Activated CD8-positive, alpha-beta memory T cell treated with anti-CD3 and anti-CD28 coated beads for 36 hours (primary cell): ENCODE measurements at regions not wholly inside any gene's neighbourhood (a gene's known extent, or its start where the extent isn't known, plus 50 kb on each side); places are given as distances from the start of the nearest gene placed in this dataset.

Experiments
- CTCF ChIA-PET: fragments of 350-600 bp; sonication (Branson Sonifier 250); formaldehyde crosslinking; loops from one replicate; lab custom pipeline; 2021; ENCODE audit warnings: antibody characterized with exemption; lab: Charles Lee
- POLR2A ChIA-PET: fragments of 350-600 bp; sonication (Branson Sonifier 250); formaldehyde crosslinking; loops from one replicate; lab custom pipeline; 2021; ENCODE audit warnings: antibody characterized with exemption; lab: Charles Lee

DNA sequence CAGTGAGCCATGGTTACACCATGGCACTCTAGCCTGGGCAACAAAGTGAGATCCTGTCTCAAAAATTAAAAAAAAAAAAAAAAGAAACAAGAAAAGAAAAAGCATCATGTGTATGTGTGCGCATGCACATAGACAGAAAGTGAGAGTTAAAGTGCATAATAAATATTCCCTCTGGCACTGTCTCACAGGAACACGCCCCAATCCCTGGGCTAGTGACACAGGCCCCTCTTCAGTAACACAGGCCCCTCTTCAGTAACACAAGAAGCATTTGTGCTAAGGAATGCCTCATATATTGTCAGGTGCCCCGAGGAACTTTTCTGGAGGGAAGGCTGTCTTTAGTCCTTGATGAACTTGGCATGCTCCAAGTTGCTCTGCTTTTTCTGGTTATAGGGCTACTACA, 57.5 kb downstream of the RPL27A start:
- CTCF ChIA-PET: no interaction called here
- POLR2A ChIA-PET: interaction anchor here (1.0 kb wide), 1 partner anchor 58 kb away, joined by 3 read pairs; no protein-coding TSS in a partner anchor

DNA sequence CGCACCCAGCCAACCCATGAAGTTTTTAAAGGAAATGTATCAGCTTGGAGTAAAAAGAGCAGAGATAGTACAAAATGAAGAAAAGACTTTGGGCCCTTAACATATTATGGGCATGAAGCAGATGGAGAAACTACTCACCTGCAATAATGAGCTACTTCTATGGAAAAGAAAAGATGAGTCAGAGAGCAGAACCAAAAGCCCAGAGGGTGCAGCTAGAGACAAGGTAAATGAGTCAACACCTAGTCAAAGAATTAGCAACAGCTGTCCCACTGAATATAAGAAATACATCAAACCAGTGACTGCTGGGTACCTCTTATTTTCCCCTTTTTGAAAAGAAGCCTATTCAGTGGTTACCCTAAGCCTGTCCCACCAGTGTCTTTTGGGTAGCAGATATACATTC, 61.8 kb downstream of the RPL27A start:
- POLR2A ChIA-PET: no interaction called here
- CTCF ChIA-PET: no interaction called here

DNA sequence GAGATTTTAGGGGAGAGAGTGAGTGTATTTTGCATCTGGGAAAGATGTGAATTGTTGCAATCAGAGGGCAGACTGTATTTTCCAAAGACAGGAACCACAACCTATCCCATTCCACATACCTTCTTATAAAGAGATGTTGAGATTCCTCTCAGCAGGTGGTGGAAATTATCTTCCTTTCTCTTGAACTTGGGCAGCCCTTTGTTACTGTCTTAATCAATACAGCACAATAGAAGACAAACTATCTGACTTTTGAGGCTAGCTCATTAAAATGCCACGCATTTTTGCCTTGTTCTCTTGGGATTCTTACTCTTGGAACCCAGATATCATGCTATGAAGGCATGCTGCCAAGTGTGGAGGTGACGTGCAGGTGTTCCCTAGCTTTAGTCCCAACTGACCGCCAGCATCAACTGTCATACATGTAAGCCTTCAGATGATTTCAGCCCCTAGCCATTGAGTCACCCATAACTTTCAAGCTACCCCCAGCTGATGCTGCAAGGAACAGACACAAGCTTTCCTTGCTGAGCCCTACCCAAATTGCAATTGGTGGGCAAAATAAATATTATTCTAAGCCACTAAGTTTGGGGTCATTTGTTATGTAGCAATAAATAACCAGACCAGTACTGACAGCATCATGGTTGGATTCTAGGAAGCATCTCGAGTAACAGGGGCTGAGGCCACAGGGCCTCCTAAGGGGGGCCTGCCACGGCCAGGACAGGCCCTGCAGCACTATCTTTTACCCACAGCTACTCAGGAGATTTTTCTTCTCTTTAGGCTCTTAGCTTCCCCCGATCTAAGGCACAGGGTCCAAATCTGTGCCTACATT, 63.0 kb downstream of the RPL27A start:
- CTCF ChIA-PET: no interaction called here

DNA sequence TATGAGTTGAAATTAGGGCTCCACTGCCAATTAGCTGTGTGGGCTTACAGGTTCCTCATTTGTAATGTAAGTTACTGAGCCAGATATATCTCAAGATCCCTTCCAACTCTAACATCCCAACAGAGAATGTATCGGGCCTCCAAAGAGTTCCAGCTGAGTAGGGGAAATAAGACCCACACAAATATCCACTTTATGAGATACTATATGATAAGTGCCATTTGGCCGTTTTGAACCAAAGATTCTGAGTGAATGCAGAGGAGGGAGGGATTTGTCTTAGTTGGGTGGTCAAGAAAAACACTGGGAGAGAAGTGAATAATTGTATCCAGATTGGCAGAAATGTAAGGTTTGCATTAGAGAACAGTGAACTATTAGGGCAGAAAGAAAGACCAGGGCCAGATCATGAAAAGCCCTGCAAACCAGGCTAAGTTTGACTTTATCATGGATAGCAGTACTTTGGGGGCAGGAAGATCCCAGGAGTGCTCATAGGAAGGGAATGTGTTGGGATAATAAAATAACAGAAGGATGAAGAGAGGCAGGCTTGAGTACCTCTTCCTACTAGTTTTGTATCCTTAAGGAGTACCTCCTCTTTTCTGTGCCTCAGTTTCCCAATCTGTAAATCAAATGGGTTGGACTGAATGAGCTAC, 63.9 kb downstream of the RPL27A start:
- ChIA-PET CTCF (no interaction called here), POLR2A (no interaction called here)

More for the DNA sequence above, 63.0 kb downstream of the RPL27A start:
- POLR2A ChIA-PET: no interaction called here

DNA sequence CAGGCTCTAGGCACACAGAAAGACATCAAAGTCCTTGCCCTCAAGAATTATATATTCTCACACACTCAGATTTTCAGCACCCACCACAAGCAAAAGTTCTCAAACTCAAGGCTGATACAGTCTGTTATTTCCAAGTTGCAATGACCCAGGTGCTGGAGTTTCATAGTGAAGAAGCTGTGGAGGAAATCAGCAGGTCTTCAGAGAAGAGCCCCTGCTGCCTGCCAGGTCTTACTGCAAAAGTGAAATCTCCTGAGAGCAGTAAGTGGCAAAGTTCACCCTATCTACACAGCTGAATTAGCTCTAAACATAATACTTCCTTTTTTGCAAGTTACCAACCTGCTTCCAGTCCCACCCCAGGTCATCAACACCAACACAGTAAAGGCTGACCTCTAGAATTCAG, 64.6 kb downstream of the RPL27A start:
- CTCF ChIA-PET: no interaction called here

DNA sequence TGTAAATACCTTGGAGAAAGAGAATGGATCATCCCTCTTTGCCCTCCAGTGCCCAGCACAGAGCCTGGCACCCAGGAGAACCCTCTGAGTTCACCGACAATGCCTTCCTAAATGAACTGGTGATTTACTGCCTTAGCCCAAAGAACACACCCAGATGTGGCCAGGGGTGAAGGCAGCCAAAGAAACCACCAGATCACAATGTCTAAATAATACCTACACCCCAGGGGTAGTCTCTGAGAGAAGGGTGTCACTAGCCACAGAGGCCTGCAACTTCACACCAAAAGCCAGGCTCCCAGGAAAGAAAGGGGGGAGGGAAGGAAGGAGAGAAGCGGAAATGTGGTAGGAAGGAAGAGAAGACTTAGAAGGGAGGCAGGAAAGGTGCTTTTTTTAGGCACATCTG, 65.7 kb downstream of the RPL27A start:
- POLR2A ChIA-PET: no interaction called here
- CTCF ChIA-PET: no interaction called here

More for the DNA sequence above, 64.6 kb downstream of the RPL27A start:
- POLR2A ChIA-PET: no interaction called here

DNA sequence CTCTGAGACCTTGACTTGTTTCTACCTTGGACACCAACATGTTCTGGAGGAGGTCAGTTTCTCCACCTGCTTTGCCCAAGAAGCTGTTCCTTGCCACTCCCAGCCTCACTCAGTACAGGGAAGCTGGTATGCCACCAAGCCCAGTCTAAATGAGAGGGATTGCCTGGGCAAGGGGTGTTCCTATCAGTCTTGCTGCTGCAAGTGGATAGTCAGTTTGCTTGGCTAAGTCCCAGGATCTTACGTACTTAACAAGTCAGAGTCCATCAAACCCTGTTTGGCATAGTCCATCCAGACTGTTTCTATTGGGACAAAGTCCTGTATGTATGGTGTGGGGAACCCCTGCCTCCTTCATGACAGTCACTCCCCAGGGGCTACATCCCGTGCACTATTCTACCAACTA, 66.6 kb downstream of the RPL27A start:
- POLR2A ChIA-PET: no interaction called here

DNA sequence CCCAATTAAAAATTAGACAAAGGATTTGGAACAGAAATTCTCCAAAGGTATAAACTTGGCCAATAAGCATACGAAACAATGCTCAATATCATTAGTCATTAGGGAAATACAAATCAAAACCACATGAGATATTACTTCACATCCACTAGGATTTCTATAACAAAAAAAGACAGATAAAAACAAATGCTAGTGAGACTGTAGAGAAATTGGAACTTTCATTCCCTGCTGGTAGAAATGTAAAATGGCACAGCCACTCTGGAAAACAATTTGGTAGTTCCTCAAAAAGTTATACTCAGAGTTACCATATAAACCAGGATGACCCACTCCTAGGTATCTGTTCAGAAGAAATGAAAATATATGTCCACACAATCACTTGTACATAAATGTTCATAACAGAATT, 71.6 kb downstream of the RPL27A start:
- ChIA-PET CTCF (no interaction called here), POLR2A (no interaction called here)

More for the DNA sequence above, 66.6 kb downstream of the RPL27A start:
- CTCF ChIA-PET: no interaction called here

DNA sequence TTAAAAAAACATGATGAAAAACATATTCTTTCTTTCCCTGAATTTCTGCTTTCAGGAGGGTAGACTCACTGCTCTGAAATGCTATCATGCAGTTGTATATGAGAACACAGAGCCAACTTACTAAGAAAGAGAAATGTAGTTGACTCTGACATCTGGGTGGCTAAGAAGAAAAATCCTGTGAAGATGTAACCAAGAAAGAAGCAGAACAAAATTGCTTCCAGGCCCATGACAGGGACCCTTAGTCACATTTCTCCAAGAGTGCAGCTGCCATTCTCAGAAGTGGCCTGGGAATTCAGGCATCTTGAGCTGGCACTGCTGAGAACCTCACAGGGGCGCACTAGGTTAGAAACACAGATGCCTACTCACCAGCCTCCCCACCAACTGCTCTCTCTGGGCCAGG, 73.6 kb downstream of the RPL27A start:
- ChIA-PET POLR2A (no interaction called here), CTCF (no interaction called here)

DNA sequence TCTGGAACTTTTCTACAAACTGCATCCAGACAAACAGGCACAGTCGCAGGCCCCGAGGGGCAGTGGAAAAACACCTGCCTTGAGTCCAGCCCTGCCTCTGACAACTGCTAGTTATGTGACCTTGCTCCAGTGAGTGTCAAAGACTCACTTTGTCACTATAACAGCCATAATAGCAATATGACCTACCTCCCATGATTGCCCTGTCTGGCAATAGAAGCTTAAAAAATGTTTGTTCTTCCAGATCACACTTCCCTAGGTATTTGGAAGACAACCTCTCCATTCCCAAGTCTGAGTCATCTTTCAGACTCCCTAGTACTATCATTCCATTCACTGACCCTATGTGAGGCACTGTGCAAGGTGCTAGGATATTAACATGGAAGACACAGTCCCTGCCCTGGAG, 74.5 kb downstream of the RPL27A start:
- CTCF ChIA-PET: no interaction called here
- POLR2A ChIA-PET: no interaction called here

DNA sequence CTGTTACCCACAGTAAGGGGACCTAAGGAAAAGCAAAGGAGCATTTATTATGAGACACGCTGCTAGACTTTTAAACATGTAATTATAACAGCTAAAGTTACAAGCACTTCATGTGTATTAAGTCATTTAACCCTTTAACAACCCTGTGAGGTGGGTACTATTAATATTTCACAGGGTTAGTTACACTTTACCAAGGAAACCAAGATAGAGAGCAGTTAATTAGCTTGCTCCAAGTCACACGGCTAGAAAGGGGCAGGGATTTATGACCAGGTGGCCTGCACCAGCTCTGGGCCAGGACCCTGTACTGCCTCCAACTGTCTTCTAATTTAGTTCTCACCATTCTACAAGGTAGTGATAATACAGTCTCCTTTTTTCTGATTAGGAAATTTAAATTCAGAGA, 74.9 kb downstream of the RPL27A start:
- ChIA-PET POLR2A (no interaction called here), CTCF (no interaction called here)

DNA sequence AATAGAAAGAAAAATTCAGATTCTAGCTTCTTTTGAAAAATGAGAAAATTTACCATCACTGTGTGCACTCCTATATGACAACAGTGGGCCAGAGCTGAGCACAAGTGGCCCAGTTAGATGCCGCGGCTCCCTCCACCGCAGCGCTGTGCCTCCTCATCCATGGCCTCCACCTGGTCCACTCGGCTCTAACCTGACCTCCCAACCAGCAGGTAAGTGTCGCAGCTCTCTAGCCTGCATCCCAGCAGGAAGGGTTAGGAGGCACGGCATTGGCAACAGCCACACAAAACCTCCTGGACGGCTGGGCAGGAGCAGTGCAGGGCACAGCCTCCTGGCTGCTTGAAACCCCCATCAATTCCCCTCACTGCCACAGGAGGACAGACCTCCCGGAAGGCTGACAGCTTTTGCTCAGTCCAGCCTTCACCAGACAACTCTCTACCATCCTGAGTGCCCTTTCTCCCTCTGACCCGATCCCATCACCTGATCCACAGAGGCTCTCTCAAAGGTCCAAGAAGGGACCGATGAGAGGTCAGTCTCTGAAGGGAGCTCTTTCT, 76.1 kb downstream of the RPL27A start:
- ChIA-PET CTCF (no interaction called here), POLR2A (no interaction called here)

DNA sequence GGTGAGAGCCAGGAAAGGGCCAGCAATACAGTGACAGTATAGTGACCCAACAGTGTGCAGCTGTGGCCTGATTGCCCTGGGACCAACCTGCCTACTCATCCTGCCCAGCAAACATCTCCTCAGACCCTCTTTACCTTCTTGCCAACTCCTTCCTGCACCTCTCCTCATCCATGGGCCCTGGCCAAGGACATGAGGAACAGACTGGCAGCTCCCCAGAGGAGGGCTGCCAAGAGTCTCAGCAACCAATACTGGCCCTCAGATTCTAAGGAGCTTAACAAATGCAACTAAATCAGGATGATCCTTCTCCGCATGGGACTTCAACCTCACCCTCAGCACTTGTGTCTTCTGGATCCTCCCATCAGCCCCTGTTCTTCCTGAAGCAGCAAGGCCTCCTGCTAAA, 77.0 kb downstream of the RPL27A start:
- POLR2A ChIA-PET: no interaction called here
- CTCF ChIA-PET: interaction anchor here (1.1 kb wide), 1 partner anchor 47 kb away, joined by 3 read pairs; no protein-coding TSS in a partner anchor

DNA sequence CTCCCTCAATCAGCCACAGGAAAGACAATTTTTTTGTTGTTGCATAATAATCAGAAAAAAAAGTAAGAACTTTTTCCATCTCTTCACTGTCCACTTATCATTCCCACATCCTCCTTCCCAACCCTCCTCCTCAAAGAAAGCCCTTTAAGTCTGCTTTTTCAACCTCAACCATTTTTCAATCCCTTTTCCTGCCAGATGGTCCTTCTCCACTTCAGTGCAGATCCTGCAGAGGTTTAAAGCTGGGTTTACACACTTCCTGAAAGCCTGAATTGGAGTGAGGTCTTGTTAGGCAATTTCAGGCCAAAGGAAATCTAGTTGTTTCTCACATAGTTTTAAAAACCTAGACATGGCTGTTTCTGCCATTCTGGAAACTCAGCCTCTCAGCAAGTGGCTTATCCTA, 78.3 kb downstream of the RPL27A start:
- POLR2A ChIA-PET: no interaction called here
- CTCF ChIA-PET: no interaction called here

DNA sequence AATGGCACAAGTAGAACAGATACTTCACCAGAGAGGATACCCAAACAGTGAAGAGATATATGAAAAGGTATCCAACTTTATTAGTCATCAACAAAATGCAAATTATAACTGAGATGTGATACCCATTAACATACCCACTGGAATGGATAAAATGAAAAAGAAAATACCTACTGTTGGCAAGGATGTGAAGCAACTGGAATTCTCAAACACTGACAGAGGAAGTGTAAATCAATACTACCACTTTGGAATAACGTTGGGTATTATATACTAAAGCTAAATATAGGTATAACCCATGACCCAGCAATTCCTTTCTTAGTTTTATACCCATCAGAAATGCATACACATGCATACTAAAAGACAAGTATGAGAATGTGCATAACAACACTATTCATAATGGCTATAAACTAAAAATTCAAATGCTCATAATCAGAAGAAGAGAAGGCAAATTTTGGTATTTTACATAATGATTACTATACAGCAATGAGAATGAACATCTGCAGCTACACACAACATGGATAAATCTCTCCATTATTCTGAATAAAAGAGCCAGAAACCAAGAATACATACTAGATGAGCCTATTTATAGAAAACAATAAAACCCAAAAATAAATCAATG, 80.6 kb downstream of the RPL27A start:
- ChIA-PET CTCF (interaction anchor here (1.1 kb wide), 1 partner anchor 15 kb away, joined by 3 read pairs; no protein-coding TSS in a partner anchor), POLR2A (no interaction called here)

DNA sequence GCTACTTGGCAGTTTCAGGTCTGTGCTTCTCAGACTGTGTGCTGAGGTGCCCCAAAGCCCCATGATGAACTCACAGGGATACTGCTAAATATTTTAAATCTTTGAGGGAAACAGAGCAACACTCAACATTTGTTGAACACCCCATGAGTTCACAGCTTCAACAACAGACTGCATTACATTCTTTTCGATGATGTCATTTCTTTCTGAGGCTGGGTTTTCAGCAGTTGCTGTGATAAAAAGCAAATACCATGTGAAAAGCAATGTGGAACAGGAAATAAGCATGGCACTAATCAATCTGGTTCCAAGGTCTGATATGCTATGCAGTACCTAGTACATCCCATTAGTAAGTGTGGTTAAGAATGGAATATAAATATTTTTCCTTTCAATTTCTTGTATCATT, 82.7 kb downstream of the RPL27A start:
- CTCF ChIA-PET: no interaction called here

DNA sequence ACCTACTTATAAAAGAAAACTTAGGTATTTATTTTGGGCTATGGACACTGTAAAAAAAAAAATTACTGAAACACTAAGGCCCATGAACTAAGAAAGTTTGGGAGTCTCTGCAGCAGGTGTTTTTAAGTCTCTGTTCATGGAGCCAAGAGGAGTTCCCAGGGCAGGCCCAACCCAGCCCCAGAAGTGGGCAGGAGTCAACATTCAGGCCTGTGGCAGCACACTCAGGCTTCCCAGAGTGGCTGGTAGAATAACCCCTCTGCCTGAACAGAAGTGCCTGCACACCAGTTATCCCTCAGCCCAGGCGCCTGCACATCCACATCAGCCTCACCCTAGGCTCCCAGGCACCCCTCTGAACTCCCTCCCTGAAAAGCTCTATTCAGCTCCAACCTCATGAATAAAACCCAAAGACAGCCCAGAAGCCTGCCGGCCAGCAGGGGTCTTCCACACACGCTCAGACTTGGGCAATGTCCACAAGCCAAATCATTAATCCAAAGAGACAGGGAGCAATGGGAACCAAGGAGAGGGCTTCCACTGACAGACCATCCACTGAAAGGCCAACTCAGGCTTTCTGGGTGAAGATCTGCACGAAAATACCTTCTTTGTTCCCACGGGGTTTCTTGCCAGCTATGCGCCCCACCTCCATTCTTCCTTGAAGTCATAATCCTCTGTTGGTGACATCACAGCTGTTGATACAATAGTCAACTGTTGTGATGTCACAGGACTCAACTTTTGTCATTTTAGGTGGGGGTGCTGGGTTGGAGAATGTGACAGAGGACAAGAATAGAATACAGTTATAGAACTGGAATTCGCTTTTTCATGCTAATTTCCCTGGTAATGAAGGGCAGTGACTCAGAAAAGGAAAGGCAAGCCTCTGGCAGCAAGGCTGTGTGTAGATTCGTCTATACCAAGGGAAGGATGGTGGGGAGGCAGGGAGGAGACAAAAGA, 83.7 kb downstream of the RPL27A start:
- POLR2A ChIA-PET: interaction anchor here (0.6 kb wide), 1 partner anchor 78 kb away, joined by 3 read pairs; no protein-coding TSS in a partner anchor
- CTCF ChIA-PET: no interaction called here

More for the DNA sequence above, 82.7 kb downstream of the RPL27A start:
- POLR2A ChIA-PET: no interaction called here

DNA sequence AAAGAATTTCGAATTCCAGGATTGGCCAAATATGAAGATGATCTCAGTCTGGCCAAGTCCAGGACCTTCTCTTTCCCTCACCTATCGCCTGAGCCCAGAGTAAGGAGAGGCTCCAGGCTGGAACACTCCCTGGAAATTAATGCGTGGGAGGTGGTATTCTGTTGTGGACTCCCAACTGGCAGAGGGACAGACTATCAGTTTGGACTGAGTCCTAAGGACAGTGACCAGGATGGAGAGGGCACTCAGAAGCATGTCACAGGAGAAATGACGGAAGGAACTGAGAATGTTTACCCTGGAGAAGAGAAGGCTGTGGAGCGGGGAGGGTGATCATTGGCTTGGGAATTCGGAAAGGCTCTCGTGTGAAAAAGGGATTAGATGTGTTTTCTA, 84.4 kb downstream of the RPL27A start:
- CTCF ChIA-PET: no interaction called here
- POLR2A ChIA-PET: no interaction called here

DNA sequence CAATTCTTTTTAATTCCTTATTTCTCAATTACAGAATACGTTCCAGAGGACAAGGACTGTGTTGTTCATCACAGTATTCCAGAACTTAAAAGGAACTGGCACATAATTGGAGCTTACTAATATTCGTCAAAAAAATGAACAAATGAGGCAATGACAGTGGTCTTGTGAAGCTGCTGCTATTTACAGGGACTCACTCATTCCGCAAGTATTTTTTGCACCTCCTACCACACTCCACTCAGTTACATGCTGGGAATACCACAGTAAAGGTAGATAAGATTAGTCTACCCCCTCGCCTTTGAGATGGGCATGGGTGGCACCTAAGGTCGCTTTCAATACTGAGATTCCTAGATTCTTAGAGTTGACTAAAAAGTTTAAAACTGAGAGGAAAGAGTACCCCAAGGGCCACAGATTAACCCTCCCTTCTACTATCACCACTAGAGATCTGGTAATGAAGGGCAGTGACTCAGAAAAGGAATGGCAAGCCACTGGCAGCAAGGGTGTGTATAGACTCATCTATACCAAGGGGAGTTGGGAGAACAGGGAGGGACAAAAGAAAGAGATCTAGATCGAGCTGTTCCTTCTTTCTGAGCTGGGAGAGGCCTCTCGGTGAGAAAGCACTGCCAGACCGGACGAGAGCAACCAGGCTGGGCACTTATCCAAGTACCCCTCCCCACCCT, 85.0 kb downstream of the RPL27A start:
- CTCF ChIA-PET: no interaction called here
- POLR2A ChIA-PET: no interaction called here
